Activated effector memory CD4-positive, alpha-beta T cell treated with Interleukin-2 at 50 U/mL for 16 hours (primary cell): ENCODE measurements at regions not wholly inside any gene's neighbourhood (a gene's known extent, or its start where the extent isn't known, plus 50 kb on each side); places are given as distances from the start of the nearest gene placed in this dataset.

Experiments used
- DNase-seq: peaks from one replicate; pipeline ENCODE4 v3.0.0-alpha.2; 2020

DNA sequence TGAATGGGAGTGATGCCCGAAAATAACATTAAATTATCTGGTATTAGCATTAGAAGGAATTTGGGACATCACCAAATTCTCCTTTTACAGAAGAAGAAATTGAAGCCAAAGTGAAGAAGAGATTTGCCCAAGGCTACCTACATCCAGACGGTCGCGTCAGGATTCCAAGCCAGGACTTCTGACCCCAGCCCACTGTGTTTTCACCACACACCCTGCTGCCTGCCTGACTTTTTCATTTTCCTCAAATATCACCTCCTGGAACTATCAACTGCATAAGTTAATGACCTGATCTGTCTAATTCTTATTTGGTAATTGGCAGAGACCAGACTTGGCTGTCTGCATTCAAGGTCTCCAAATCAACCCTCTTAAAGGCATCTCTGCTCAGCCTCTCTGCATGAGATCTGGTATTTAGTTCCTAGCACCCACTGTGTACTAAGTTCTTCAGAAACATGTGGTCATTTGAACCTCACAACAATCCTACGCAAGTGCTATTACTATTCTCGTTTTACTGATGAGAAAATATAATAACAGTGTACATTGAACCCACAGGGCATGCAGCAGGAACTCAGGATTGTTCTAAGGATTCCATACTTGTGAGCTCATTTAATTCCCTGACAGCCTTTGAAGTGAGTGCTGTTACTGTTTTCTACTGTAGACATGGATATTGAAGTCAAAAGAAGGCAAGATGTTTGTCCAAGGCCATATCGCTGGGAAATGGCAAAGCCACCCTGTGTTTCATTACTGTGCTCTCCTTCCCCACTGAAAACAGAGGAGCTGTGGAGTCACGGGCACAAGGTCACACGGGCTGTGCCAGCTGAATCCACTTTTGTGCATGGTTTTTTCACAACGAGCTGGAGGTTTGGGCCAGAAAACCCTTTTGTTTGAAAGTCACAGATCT is 195.2 kb upstream of the C1QTNF7 start:
- no peak for DNase-seq

GRCh38 chr4:15233264-15233597 is 194.6 kb upstream of the C1QTNF7 start:
- no peak for DNase-seq

DNA sequence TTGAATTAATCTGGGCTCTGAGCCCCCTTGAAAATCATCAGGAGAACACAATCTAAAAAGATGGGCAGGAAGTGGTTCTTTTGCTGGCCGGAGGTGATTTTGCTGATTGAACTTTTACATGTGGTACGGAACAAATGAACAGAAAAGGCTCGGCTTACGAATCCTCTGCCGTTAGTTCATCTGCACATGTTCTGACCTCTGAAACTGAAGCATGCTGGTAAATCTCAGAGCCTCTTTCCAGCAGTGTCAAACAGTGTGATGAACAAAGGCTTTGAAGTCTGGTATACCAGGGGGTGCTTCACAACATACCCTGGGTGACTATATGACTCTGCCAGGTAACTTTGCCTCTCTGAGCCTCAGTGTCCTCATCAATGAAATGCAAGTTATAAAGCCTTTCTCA is 194.2 kb upstream of the C1QTNF7 start:
- DNase-seq, result no peak

GRCh38 chr4:15234116-15234855 is 193.5 kb upstream of the C1QTNF7 start:
- DNase-seq, result no peak

DNA sequence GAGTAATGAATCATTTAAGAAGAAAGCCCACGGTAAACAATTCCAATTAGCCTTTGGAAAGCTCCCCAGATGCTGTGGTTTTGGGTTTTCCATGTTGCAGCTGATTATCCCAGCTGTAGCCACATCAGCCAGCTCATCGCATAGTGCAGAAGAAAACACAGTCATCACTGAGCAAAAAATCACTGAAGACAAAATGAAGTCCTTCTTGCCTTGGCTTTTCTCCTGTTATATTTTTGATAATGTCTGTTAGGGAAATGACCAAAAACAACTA is 193.0 kb upstream of the C1QTNF7 start:
- DNase-seq, result no peak

GRCh38 chr4:15235135-15235534 is 192.7 kb upstream of the C1QTNF7 start:
- no peak for DNase-seq

DNA sequence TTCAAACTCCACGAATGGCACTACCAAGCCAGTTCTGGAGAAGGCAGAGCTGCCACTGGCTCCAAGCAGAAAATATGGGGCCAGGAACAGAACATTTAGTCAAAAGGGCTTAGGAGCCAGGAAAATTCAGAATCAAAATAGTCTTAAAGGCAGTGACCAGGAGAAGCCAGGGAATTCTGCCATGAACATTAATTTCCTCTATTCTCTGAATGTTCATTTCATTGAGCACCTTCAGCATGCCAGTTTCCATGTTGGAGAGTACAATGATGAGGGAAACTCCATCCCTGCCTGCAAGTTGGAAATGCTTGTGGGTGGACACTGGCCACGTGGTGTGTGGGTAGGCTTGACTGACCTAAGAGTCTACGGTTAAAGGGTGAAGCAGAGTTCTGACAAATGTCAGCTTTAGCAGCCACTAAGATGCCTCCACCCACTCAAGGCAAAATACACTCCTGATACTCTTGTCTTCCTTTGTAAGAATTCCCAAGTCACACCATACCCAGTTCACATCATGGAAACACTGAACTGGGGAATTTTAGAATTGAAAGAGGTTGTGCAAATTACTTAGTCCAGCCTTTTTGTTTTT is 190.1 kb upstream of the C1QTNF7 start:
- no peak for DNase-seq

- DNase-seq, result no peak
Measured at GRCh38 chr4:15238720-15239119, 189.1 kb upstream of the C1QTNF7 start.

DNA sequence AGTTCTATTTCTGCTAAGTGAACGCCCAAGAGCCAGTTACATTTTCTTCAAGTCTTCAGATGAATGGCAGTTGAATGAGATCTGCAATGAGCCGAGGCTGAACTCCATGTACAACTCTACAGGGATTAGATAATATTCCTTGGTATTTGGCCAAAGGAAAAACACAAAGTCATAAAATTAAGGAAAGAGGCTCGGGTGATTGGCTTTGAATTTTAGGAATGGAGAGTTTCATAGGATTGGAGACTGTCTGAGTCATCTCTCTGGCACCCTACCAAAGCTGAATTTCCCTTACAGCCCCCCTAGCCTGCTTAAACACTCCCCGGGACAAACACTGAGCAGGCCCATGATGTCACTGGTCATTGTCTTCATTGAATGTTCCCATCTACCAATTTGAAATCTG is 188.0 kb upstream of the C1QTNF7 start:
- DNase-seq, result no peak

DNA sequence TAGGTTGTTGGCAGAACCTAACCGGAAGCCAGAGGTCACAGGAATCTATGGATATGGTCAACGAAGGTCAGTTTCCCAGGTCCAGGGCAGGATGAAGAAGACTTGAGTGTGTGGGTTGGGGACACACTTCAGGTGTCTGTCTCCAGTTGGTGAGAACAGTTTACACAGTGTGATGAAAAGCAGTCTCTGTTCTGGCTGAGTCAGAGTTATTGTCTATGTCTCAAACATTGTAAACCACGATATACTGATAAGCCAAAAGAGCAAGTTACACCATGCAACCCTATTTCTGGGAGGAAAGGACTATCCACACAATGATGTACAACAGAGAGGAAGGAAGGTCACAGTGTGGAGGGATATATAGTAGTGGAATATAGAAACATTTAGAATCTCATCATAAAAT is 187.1 kb upstream of the C1QTNF7 start:
- DNase-seq, result no peak

- DNase-seq, result no peak
Measured at GRCh38 chr4:15242021-15242420, 185.8 kb upstream of the C1QTNF7 start.

DNA sequence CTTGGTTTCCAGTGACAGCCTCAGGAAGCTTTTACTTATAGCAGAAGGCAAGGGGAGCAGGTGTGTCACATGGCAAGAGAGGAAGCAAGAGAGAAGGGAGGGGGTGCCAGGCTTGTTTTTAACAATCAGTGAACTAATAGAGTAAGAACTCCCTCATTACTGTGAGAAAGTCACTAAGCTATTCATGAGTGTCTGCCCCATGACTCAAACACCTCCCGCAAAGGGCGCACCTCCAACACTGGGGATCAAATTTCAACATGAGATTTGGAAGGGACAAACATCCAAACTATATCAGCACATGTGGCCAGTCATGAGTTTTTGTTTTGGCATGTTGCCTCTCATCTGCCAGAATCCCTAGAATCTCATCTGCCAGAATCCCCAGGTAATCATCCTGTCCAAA is 183.5 kb upstream of the C1QTNF7 start:
- no peak for DNase-seq

- DNase-seq, result no peak
Measured at GRCh38 chr4:15245006-15245530, 182.8 kb upstream of the C1QTNF7 start.

GRCh38 chr4:15250021-15250441 is 177.8 kb upstream of the C1QTNF7 start:
- no peak for DNase-seq

DNA sequence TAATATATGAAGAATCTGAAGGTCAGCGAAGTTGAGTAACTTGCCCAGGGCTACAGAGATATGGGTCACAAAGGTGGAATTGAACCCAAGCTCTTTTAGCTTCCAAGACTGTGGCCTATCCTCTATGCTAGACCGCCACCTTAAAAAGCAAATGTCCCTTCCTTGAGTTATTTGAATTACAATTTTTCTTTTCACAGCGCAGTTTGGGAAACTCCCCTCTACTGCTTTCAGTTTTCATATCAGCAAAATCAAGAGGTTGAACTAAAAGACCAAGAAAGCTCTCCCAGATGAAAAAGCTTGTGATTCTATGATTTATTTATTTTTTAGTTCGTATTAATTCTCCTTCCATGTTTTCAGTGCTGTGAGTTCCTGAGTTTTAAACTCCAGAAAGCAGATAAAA is 174.5 kb upstream of the C1QTNF7 start:
- DNase-seq, result no peak

DNA sequence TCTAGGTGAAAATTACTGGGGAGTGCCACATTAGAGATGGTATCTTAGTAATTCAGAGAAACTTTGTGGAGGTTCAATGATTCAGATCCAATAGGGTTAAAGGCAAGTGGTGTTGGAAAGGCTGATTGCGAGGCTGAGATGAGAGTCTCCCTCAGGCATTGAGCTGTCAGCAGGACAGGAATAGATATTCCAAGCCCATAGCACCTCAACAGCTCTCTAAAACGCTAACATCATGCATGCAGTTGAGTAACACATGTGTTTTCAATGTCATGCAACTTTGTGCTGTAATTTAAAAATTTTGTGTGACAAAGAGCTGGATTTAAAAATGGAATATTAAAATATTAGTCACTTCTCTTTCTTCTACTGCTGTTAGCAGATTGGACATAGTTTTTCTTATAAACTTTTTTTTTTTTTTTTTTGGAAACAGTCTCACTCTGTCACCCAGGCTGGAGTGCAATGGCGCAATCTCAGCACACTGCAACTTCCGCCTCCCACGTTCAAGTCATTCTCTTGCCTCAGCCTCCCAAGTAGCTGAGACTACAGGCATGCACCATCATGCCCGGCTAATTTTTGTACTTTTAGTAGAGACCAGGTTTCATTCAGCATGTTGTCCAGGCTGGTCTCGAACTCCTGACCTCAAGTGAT is 173.5 kb upstream of the C1QTNF7 start:
- no peak for DNase-seq

DNA sequence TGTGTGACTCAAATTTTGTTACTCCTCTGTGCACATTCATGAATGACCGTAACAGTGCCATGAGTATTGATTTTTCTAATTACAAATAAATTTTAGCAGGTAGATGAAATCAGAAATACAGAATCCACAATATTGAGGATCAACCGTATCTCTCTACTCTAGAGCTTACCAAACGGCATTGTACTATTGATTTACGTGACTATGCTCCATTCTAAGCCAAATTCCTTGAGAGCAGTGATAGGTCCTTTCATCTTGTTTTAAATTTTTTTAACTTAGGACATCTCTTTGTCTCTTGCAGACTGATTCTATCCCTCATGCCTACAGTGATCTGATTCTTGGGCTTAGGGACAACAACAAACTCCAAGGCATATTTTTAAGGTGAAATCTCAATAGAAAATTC is 172.3 kb upstream of the C1QTNF7 start:
- DNase-seq, result no peak

- no peak for DNase-seq
Measured at GRCh38 chr4:15260758-15261157, 167.1 kb upstream of the C1QTNF7 start.

GRCh38 chr4:15262396-15262795 is 165.4 kb upstream of the C1QTNF7 start:
- DNase-seq, result no peak

DNA sequence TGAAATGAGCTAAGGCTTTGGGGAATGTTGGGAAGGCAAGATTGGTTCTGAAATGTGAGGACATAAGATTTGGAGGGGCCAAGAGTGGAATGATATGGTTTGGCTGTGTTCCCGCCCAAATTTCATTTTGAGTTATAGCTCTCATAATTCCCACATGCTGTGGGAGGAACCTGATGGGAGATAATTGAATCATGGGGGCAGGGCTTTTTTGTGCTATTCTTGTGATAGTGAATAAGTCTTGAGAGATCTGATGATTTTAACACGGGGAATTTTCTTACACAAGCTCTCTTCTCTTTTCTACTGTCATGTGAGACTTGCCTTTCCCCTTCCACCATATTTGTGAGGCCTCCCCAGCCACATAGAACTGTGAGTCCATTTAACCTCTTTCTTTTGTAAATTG is 157.6 kb upstream of the C1QTNF7 start:
- no peak for DNase-seq

- no peak for DNase-seq
Measured at GRCh38 chr4:15286041-15286440, 141.8 kb upstream of the C1QTNF7 start.

GRCh38 chr4:15291122-15291521 is 136.7 kb upstream of the C1QTNF7 start:
- no peak for DNase-seq

- no peak for DNase-seq
Measured at GRCh38 chr4:15293711-15294110, 134.1 kb upstream of the C1QTNF7 start.

DNA sequence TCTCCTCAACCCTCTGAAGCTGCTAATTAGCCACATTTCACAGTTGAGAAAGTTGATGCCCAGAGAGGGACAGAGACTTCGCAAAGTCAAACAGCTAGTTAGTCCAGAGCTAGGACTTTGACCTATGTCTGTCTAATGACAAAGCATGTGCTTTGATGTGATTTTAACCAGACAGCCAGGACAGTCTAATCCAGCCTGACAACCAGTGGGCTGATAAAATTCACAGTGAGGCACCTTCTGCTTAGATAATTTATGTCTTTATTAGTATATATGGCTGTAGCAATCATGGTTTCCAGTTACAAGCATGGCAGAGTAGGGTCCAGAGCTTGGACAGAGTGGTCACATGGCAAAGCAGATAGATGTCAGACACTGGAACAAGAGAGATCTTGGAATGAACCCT is 133.6 kb upstream of the C1QTNF7 start:
- DNase-seq, result no peak
